ENCODE measurements at regions not wholly inside any gene's neighbourhood (a gene's known extent, or its start where the extent isn't known, plus 50 kb on each side); places are given as distances from the start of the nearest gene placed in this dataset.

- no peak for DNase-seq (ENCODE audit: low spot score)
These were observed 249.3 kb downstream of the ATP23 start for GRCh38 chr12:58190618-58191017.

GRCh38 chr12:58196971-58197370, 255.6 kb downstream of the ATP23 start:
- no peak for DNase-seq (ENCODE audit: low spot score)

- no peak for DNase-seq (ENCODE audit: low spot score)
These were observed 261.8 kb downstream of the ATP23 start for GRCh38 chr12:58202933-58203718.

GRCh38 chr12:58204071-58204470, 262.7 kb downstream of the ATP23 start:
- DNase-seq (ENCODE audit: low spot score): no peak

GRCh38 chr12:58206876-58207275, 265.5 kb downstream of the ATP23 start:
- DNase-seq (ENCODE audit: low spot score): no peak

- no peak for DNase-seq (ENCODE audit: low spot score)
These were observed 269.8 kb downstream of the ATP23 start for GRCh38 chr12:58211211-58211610.

- DNase-seq (ENCODE audit: low spot score): no peak
These were observed 275.8 kb downstream of the ATP23 start for GRCh38 chr12:58217130-58217529.

- DNase-seq (ENCODE audit: low spot score): no peak
These were observed 283.3 kb downstream of the ATP23 start for GRCh38 chr12:58224536-58225105.

- no peak for DNase-seq (ENCODE audit: low spot score)
These were observed 284.0 kb downstream of the ATP23 start for GRCh38 chr12:58225203-58225877.

GRCh38 chr12:58233886-58234285, 292.5 kb downstream of the ATP23 start:
- no peak for DNase-seq (ENCODE audit: low spot score)

GRCh38 chr12:58238411-58238810, 297.0 kb downstream of the ATP23 start:
- DNase-seq (ENCODE audit: low spot score): no peak

GRCh38 chr12:58241099-58241498, 299.7 kb downstream of the ATP23 start:
- no peak for DNase-seq (ENCODE audit: low spot score)

- no peak for DNase-seq (ENCODE audit: low spot score)
These were observed 301.6 kb downstream of the ATP23 start for GRCh38 chr12:58242796-58243630.

- no peak for DNase-seq (ENCODE audit: low spot score)
These were observed 306.3 kb downstream of the ATP23 start for GRCh38 chr12:58247633-58248032.

- no peak for DNase-seq (ENCODE audit: low spot score)
These were observed 307.2 kb downstream of the ATP23 start for GRCh38 chr12:58248599-58248998.

GRCh38 chr12:58249610-58250009, 308.2 kb downstream of the ATP23 start:
- no peak for DNase-seq (ENCODE audit: low spot score)

- no peak for DNase-seq (ENCODE audit: low spot score)
These were observed 308.7 kb downstream of the ATP23 start for GRCh38 chr12:58250077-58250476.

- DNase-seq (ENCODE audit: low spot score): no peak
These were observed 311.5 kb downstream of the ATP23 start for GRCh38 chr12:58252914-58253313.

GRCh38 chr12:58253663-58254062, 312.3 kb downstream of the ATP23 start:
- no peak for DNase-seq (ENCODE audit: low spot score)

GRCh38 chr12:58254463-58255100, 313.2 kb downstream of the ATP23 start:
- no peak for DNase-seq (ENCODE audit: low spot score)

- no peak for DNase-seq (ENCODE audit: low spot score)
These were observed 321.4 kb downstream of the ATP23 start for GRCh38 chr12:58262796-58263195.

GRCh38 chr12:58263816-58264215, 322.4 kb downstream of the ATP23 start:
- DNase-seq (ENCODE audit: low spot score): no peak

All from RKO (cell line).